Keratinocyte (primary cell): ENCODE measurements at regions not wholly inside any gene's neighbourhood (a gene's known extent, or its start where the extent isn't known, plus 50 kb on each side); places are given as distances from the start of the nearest gene placed in this dataset.

ENCODE experiments used
- DNase-seq: peaks from one replicate; pipeline ENCODE4 v3.0.0-alpha.2; 2011; ENCODE audit warnings: low read depth, missing footprints, low spot score
- FAIRE-seq: peaks from 2 replicates; lab custom pipeline; 2011; peaks lifted over from hg19 to GRCh38; lab: Jason Lieb, UNC
- H2AFZ ChIP-seq: 2 replicates; pipeline ENCODE4 v1.6.0; 2012; ENCODE audit warnings: low read length, control low read depth, inconsistent platforms; ENCODE audit not compliant: control insufficient read depth
- H3K27ac ChIP-seq: 2 replicates; pipeline ENCODE4 v1.5.1; 2011; ENCODE audit warnings: low read length; ENCODE audit not compliant: control insufficient read depth, insufficient read depth
- H3K27me3 ChIP-seq: 3 replicates; pipeline ENCODE4 v1.6.0; 2011; ENCODE audit warnings: low read length; ENCODE audit not compliant: control insufficient read depth, insufficient read depth; ENCODE audit errors: extremely low read depth
- H3K36me3 ChIP-seq, 2 experiments: 2 replicates in 1 of 2; 3 replicates in 1 of 2; pipeline ENCODE4 v1.5.1; 2011; ENCODE audit warnings: low read length in 2 of 2, mild to moderate bottlenecking in 1 of 2; ENCODE audit not compliant: control insufficient read depth in 2 of 2, insufficient read depth in 2 of 2; ENCODE audit errors: extremely low read depth in 1 of 2
- H3K4me1 ChIP-seq: 3 replicates; pipeline ENCODE4 v1.5.1; 2011; ENCODE audit warnings: low read length; ENCODE audit not compliant: control insufficient read depth, insufficient read depth; ENCODE audit errors: extremely low read depth
- H3K4me2 ChIP-seq: 3 replicates; pipeline ENCODE4 v1.6.0; 2011; ENCODE audit warnings: low read depth, low read length; ENCODE audit not compliant: control insufficient read depth, insufficient read depth; ENCODE audit errors: extremely low read depth
- H3K4me3 ChIP-seq, 3 experiments: fragments of 200-600 bp in 1 of 3; sonication (generic) in 1 of 3; 2 replicates in 2 of 3; 3 replicates in 1 of 3; pipeline ENCODE4 v1.5.1; 2011 to 2016; ENCODE audit warnings: low read length in 3 of 3, mild to moderate bottlenecking in 3 of 3, control low read depth in 2 of 3, inconsistent platforms in 1 of 3, low read depth in 1 of 3, mixed read lengths in 1 of 3, mixed run types in 1 of 3, moderate library complexity in 1 of 3; ENCODE audit not compliant: control insufficient read depth in 2 of 3, insufficient read depth in 2 of 3; ENCODE audit errors: extremely low read depth in 1 of 3
- H3K79me2 ChIP-seq: 2 replicates; pipeline ENCODE4 v1.6.0; 2012; ENCODE audit warnings: low read length; ENCODE audit not compliant: control insufficient read depth, insufficient read depth
- H3K9ac ChIP-seq: 3 replicates; pipeline ENCODE4 v1.6.0; 2011; ENCODE audit warnings: low read length; ENCODE audit not compliant: control insufficient read depth, insufficient read depth; ENCODE audit errors: extremely low read depth
- H3K9me1 ChIP-seq: 3 replicates; pipeline ENCODE4 v1.6.0; 2011; ENCODE audit warnings: low read length; ENCODE audit not compliant: control insufficient read depth, insufficient read depth; ENCODE audit errors: extremely low read depth
- H3K9me3 ChIP-seq: 2 replicates; pipeline ENCODE4 v1.5.1; 2012; ENCODE audit warnings: low read depth, low read length; ENCODE audit not compliant: control insufficient read depth
- H4K20me1 ChIP-seq: 3 replicates; pipeline ENCODE4 v1.6.0; 2011; ENCODE audit warnings: low read length; ENCODE audit not compliant: control insufficient read depth, insufficient read depth; ENCODE audit errors: extremely low read depth
- EZH2 ChIP-seq: IDR thresholded peaks from one replicate; pipeline ENCODE4 v1.6.1; 2012; ENCODE audit warnings: inconsistent platforms, mild to moderate bottlenecking, low read length, moderate library complexity
- dilution Hi-C: fragments of 300-500 bp; cut with MboI; formaldehyde crosslinking; loops from one replicate; pipeline ENCODE4 v1.7.0; 2020; ENCODE audit warnings: low sequenced_read_pairs; ENCODE audit not compliant: extremely low pct_ligation_motif_present
- TF ChIP-seq, protein P1 (sequence below), 3 experiments: IDR thresholded peaks in 1 of 3; conservative IDR thresholded peaks in 1 of 3; optimal IDR thresholded peaks in 1 of 3; 2 replicates in 2 of 3; 3 replicates in 1 of 3; pipeline versions ENCODE3 to v1.5.1; 2011; ENCODE audit warnings: low read length in 3 of 3, mild to moderate bottlenecking in 3 of 3, moderate library complexity in 2 of 3, control low read depth in 1 of 3, inconsistent platforms in 1 of 3; ENCODE audit not compliant: insufficient read depth in 2 of 3; ENCODE audit errors: extremely low read depth in 1 of 3

DNA sequence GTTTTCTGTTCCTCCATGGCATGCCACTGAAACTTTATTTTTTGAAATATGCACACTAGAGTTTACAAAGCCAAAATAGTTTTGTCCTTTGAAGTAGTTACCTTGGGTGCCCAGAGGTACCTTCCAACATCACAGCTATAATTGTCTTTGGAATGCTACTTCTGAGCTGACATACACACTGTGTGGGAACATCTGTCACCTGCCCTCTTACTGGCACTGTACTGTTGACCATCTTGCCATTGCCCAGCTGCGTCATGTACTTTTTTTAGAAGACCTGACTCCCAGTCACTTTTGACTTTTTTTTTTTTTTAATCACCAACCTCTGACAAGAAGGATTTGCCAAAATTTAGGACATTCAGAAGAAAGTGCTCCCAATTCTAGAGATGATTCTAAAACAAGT lies 200.5 kb upstream of the CXorf66 start:
- dilution Hi-C loops: no loop called here
- FAIRE-seq: no peak

DNA sequence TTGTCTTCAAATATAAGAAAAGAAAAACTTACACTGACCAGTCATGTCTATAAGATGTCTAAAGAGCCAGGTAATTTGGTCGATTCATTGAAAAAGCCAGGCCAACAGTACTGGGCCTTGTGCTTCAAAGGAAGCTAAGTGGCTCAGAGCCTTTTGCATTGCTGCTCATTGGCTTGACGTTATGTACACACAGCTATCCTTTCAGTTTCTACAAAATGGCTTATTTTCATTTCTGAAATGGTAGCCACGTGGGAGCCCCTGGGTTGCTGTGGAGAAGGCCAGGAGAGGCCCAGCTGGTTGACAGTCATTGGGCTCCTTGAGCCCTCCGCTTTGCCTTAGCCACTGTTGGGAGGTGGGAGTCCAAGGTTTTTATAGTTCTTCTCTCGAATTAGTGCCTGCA lies 199.1 kb upstream of the CXorf66 start:
- Histone ChIP-seq H3K9me1 (no peaks in the 10 kb centered on the region), H3K4me2 (no peak overlapping the region), H3K27me3 (no peaks in the 10 kb centered on the region), H3K4me1 (no peaks in the 10 kb centered on the region), H4K20me1 (no peaks in the 10 kb centered on the region), H2AFZ (no peak overlapping the region), H3K79me2 (no peaks in the 10 kb centered on the region), H3K9me3 (no peaks in the 10 kb centered on the region), H3K36me3 (no peaks in the 10 kb centered on the region), H3K9ac (no peak overlapping the region), H3K4me3 (no peak overlapping the region), H3K27ac (no peak overlapping the region)
- FAIRE-seq (no peak), DNase-seq (no peak)
- dilution Hi-C loops: no loop called here
- TF ChIP-seq, protein P1, sequence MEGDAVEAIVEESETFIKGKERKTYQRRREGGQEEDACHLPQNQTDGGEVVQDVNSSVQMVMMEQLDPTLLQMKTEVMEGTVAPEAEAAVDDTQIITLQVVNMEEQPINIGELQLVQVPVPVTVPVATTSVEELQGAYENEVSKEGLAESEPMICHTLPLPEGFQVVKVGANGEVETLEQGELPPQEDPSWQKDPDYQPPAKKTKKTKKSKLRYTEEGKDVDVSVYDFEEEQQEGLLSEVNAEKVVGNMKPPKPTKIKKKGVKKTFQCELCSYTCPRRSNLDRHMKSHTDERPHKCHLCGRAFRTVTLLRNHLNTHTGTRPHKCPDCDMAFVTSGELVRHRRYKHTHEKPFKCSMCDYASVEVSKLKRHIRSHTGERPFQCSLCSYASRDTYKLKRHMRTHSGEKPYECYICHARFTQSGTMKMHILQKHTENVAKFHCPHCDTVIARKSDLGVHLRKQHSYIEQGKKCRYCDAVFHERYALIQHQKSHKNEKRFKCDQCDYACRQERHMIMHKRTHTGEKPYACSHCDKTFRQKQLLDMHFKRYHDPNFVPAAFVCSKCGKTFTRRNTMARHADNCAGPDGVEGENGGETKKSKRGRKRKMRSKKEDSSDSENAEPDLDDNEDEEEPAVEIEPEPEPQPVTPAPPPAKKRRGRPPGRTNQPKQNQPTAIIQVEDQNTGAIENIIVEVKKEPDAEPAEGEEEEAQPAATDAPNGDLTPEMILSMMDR (optimal IDR thresholded peaks at IDR 0.05 in 1 of 3, IDR thresholded peaks at IDR 0.05 in 1 of 3, conservative IDR thresholded peaks at IDR 0.05 in 1 of 3; ENCODE audit: extremely low read depth in 1 of 3, insufficient read depth in 2 of 3, low read length in 3 of 3): no peak
- no peak for TF ChIP-seq EZH2

More for the DNA sequence above, 200.5 kb upstream of the CXorf66 start:
- Histone ChIP-seq H3K27me3 (no peaks in the 10 kb centered on the region), H3K36me3 (no peaks in the 10 kb centered on the region), H3K9me3 (no peaks in the 10 kb centered on the region), H3K9me1 (no peaks in the 10 kb centered on the region), H4K20me1 (no peaks in the 10 kb centered on the region), H3K79me2 (no peaks in the 10 kb centered on the region), H2AFZ (no peak overlapping the region), H3K9ac (no peak overlapping the region), H3K27ac (no peak overlapping the region), H3K4me2 (no peak overlapping the region), H3K4me3 (no peak overlapping the region), H3K4me1 (no peaks in the 10 kb centered on the region)
- TF ChIP-seq, protein P1 (optimal IDR thresholded peaks at IDR 0.05 in 1 of 3, IDR thresholded peaks at IDR 0.05 in 1 of 3, conservative IDR thresholded peaks at IDR 0.05 in 1 of 3; ENCODE audit: extremely low read depth in 1 of 3, insufficient read depth in 2 of 3, low read length in 3 of 3): no peak
- TF ChIP-seq EZH2: no peak
- DNase-seq: no peak
